GM21576 (cell line): ENCODE measurements at regions not wholly inside any gene's neighbourhood (a gene's known extent, or its start where the extent isn't known, plus 50 kb on each side); places are given as distances from the start of the nearest gene placed in this dataset.
"Not testable (repeated sequence)": the region's sequence is repeated elsewhere in the genome, so short reads cannot be mapped to it uniquely, and the experiment has no call there.

ENCODE experiments used
- ATAC-seq: cut with Tn5 transposase; IDR thresholded peaks from one replicate; pipeline ENCODE4 v1.9.1; 2021; ENCODE audit warnings: mild to moderate bottlenecking, moderate library complexity; ENCODE audit not compliant: unreplicated experiment

DNA sequence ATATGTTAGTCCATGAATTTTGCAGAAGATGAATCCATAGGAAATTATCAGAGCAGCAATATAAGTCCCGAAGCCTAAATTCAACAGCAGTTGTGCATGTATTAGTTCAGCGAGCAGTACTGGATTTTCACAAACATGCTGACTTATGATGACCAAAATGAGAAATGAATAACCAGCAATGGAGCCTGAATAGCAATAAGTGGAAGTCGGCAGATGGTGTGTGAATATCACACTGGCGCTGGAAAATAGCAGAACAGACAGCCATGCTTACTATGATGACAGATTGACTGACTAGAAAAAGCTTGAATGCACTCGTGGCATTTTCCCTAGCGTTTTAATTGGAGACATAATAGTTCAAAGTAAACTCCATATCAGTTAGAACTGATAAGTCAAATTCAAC, 1114.5 kb downstream of the DSC3 start:
- no peak for ATAC-seq

DNA sequence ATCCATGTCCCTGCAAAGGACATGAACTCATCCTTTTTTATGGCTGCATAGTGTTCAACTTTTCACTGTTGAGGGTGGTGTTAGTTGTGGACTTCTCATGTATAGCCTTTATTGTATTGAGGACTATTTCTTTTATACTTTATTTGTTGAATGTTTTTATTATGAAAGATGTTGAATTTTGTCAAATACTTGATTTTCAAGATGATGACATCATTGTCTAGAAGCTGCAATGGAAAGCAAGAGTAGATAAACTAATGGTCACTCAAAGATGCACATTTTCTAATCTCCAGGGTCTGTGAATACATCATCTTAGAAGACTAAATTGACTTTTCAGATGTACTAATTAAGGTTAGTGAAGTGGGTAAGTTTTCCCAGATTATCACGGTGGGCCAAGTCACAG, 1117.0 kb downstream of the DSC3 start:
- no peak for ATAC-seq

DNA sequence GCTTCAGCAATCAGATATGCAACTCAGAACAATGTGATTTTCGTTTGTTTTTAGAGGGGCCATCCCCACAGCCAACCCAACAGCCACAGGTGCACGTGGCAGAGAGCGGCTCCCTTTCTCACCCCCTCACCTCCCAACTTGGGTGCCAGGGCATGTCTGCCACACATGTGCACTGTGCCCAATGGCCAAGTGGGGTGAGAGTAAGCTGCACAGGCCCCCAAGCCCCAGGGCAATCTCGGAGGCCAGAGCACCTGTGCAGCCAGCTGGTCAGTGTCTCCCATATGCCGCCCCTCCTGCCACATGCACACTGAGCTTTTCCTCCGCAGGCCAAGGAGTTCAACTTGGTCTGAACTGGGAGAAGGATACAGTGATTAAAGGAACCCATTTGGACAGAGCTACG, 1130.2 kb downstream of the DSC3 start:
- no peak for ATAC-seq

DNA sequence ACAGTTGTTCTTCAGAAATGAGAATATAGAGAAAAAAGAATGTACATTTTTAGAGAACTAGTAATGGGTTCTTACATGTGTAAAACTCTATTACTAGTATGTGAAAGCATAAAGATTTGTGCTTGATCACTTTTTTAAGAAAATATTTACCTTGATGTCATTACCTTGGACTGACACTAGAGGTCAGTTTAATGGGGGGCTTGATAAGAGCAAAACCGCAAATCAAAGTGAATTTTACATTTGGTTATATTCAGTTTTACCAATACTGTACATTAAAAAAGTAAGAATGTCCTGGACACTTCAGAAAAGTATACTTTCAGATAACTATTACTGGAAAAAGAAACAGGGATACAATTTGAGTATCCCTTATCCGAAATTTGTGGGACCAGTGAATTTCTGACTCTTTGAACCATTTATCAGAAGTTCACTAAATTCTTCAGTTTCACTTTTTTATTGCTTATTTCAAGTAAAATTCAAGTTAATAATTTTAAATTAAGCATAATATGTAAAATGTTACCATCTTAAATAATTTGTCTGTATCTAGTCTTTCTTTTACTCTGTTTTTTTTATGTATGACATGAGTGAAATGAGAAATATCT, 1149.5 kb downstream of the DSC3 start:
- no peak for ATAC-seq

DNA sequence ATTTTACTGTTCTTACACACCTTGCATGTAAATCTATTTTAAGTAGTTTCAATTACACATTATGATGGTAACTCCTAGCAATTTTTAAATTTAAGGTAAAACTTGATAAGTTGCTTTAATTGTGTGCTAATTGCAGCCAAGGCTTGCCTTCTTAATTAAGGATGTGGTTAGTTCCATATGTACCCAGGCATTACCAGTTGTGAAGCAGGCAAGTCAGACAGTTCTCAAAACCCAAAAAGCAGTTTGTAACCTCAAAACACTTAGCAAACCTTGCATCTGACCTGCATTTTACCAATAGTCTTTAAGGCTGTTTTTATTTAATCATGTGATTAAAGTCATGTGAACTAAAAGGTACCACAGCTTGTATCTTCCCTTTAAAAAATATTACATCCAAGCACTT, 1159.4 kb downstream of the DSC3 start:
- no peak for ATAC-seq

DNA sequence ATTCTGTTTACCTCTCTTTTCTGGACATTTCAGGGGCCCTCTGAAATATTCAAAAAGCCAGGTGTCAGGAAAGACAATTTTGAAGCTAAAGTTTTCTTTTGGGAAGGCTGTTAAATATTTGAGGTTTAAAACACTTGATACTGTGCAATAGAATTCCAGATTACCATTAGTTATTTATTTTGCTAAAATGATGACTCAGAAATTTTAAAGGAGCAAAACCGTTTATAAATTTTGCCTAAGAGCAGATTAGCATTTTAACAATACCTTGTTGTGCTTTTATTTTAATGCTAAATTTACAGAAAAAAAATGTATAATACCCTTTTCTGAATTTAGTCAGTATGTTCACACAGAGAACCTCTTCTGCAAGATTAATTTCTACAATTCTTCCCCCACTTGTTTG, 1159.9 kb downstream of the DSC3 start:
- ATAC-seq: no peak

DNA sequence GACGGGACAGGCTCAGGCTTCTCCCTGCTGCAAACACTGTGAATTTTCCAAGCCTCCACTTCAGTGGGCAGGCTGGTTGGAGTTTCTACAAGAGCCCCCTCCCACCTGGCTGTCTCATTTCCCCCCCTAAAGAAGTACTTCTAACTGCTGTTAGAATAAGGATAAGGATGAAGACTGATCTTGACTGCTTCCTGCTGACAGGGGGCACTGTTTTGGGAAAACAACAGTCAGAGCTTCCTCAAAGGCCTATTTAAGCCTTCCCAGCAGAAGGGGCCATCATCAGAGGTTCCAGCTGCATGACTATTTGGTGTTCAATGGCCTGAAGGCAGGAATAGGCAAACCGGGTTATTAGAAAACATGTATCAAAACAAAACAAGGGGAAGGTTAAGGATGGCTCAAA, 1162.8 kb downstream of the DSC3 start:
- ATAC-seq: no peak

DNA sequence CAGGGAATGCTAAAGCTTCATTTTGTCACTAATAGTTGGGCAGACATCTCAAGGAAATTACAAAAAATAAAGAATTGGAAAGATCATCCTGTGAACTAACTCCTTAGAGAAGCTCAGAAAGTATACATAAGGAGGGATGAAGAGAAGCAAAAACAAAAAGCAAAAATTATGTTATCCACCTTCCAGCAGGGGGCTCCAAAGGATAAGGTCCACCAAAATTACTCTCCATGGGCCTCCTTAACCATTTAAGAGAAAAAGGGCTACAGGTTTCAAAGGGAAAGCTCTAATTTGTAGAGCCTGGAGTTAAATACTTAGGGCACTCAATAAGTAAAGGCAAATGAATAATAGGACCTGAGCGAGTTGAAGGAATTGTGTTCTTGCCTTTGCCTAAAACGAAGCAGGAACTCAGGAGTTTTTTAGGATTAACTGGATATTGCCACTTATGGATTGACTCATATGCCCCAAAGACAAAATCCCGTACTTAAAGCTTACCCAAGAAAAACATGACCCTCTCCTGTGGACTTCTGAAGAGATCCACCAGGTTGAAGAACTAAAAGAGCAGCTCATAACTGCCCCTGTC, 1167.9 kb downstream of the DSC3 start:
- ATAC-seq: no peak

DNA sequence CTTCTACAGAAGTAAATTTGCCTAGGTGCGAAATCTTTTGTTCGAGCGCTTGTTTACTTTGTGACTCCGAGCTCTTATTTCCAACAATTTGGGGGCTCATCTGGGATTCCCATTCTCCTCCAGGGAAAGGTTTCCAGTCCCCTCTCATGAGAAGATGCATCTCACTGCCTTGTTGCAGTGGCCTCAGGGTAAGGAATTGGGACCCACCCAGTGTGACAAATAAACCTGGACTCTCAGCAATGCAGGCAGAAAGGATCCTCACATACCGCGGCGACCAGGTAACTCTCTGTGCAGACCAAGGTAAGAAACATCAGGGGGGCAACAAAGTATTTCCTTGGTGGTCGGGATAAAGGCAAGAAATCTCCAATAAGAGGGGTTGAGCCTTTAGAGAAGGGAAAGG, 1169.3 kb downstream of the DSC3 start:
- no peak for ATAC-seq

DNA sequence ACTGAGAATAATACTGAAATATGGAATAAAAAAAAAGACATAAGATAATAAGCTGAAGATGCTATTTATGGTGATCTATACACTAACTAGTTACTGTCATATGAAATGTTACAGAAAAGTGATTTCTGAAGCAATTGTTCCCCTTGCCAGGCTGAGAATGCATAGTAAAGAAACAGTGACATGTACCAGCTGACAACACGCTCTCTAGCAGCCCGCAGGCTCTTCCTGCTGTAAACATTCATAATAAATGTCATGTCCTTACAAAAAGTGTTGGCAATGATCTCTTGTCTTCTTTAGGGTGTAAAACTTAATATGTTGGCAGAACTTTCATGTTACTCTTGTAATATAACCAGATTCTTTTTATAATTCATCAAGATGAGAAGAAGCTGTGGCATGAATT, 1171.3 kb downstream of the DSC3 start:
- ATAC-seq: no peak

DNA sequence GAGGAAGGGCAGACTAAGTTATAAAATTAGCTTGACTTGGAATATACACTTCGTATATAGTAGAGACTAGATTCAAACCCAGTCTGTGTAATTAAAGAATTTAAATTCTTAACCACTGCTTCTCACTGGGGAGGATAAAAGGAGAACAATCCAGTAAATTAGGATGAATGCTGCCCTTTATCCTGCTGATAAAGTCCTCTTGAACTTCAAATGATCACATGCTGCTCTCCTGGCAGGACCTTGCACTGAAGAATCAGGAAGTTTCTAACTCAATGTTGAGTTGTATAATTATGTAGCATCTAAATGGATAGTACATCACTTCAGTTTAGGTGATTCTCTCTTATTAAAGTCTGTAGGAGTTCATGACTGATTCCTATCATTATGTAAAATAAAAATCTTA, 1179.7 kb downstream of the DSC3 start:
- ATAC-seq: no peak

DNA sequence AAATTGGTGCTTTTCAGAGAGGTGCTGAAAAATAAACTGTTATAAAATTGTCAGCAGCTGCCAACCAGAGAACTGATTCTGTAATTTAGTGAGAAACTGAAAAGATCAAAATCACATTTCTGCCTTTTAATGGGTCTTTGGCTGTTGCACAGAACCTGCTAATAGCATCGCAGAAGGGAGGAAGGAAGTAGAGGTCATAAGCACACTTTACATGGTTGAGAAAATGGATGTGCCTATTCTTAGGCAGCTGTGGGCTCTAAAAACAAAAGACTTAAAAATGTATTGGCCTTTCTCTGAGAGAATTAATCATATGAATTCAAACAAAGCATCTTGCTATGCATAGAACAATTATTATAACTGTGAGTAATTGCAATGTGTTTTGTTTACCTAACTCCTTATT, 1186.9 kb downstream of the DSC3 start:
- ATAC-seq: no peak

DNA sequence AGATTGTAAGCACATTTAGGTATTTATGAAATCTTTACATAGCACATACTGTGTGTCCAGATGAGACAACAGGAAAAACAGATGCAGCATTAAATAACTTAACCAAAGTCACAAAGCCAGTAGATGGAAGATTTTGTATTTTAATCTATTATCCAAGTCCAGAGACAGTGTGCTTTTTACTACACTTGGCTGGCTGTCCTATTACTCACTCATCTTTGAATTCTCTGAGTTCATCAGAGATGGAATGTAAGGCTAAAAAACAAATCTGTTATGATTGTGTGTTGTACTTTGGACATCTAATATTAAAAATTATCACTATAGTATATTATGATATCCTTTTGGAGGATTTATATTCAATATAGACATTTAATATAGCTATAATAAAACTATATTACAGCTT, 1189.4 kb downstream of the DSC3 start:
- ATAC-seq: no peak

DNA sequence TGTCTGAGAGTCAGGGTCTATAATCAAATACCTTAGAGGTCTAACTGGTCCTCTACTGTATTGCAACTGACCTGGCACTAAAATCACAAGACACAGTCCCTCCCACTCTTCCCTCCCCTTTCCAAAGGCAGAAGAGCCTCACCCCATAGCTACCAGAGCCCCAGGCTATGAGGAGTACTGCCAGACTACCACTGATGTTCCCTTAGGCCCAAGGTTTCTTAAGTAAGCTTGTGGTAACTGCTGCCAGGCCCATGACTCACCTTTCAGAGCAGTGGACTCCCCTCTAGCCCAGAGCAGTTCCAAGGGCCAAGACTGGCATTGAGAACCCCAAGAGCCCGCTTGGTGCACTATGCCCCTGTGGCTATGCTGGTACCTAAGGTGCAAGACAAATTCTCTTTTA, 1193.4 kb downstream of the DSC3 start:
- no peak for ATAC-seq

DNA sequence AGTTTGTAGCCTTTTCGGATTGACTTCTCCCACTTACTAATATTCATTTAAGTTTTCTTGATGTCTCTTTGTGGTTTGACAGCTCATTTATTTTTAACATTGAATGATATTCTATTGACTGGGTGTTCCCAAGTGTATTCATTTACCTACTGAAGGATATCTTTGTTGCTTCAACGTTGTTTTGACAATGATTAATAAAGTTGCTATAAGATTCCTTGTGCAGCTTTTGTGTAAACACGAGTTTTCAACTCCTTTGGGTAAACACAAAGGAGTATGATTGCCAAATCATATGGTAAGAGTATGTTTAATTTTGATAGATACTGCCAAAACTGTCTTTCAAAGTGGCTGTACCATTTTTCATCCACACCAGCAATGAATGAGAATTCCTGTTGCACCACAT, 1200.9 kb downstream of the DSC3 start:
- ATAC-seq: no peak

DNA sequence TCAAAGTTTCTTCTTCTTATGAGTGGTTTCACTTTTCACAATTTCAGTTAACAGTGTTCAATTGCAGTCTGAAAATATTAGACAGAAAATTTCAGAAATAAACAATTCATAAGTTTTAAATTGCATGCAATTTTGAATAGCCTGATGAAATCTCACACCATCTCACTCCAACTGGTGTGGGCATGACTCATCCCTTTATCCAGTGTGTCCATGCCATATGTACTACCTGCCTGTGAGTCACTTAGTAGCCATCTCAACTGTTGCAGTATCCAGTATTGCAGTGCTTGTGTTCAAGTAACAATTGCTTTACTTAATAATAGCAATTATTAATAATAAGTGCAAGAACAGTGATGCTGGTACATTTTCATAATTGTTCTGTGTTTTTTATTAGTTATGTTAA, 1202.5 kb downstream of the DSC3 start:
- no peak for ATAC-seq

DNA sequence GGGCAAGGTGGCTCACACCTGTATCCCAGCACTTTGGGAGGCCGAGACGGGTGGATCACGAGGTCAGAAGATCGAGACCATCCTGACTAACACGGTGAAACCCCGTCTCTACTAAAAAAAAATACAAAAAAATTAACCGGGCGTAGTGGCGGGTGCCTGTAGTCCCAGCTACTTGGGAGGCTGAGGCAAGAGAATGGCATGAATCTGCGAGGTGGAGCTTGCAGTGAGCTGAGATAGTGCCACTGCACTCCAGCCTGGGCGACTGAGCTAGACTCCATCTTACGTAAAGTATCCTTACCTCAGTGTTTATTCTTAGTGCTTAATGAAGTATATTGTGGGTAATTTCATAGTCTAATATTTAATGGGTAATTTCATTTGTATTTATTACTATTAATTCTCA, 1203.6 kb downstream of the DSC3 start:
- ATAC-seq: not testable (repeated sequence)

DNA sequence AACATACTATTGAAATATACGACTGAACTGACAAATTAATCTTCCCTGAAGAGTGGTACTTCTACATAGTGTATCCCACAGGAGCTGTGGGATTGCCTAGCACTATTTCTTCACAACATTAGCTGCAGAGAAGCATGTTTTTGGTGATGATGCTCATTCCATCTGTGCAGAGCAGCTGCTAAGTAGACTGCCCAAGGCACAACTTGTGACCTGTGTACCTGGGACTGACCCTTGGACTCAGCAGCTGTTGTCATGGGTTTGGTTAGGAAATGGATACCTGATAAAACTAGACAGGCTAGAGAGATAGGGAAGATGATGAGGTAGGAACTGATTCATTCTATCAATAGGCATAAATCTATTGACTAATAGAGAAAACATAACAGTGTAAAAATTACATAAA, 1204.0 kb downstream of the DSC3 start:
- no peak for ATAC-seq

DNA sequence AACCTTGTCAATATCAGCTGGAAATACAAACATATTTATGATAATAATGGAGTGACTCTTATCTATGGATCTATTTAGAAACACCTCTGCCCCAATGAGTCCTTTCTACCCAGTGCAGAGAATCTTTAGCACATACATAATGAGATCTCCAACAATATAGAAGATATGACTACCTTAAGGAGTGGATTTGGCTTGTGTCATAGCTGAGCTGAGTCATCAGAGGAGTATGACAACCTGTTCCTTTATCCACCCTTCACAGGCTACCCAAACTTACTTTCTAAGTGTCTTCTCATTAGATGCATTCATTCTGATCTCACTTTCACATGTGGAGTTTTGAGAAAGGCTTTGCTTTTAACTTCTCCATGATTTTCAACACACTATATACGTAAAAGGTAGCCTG, 1218.9 kb downstream of the DSC3 start:
- ATAC-seq: no peak

DNA sequence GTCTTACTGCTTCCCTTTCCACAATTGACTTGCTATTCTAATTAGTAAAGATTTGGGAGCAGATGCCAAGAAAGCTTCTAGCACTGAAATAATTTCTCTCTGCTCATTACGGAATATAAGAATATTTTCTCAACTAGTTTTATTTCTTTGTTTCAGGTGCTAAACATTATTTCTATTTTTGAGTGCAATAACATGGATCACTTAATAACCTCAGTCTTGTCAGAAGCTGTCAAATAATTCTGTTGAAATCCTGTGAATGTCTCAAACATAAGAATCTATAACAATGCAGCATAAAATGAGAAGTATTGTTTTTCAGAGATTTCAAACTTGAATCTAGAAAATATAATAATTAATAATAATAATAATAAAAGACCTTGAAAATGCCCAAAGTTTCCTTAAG, 1221.0 kb downstream of the DSC3 start:
- ATAC-seq: no peak

DNA sequence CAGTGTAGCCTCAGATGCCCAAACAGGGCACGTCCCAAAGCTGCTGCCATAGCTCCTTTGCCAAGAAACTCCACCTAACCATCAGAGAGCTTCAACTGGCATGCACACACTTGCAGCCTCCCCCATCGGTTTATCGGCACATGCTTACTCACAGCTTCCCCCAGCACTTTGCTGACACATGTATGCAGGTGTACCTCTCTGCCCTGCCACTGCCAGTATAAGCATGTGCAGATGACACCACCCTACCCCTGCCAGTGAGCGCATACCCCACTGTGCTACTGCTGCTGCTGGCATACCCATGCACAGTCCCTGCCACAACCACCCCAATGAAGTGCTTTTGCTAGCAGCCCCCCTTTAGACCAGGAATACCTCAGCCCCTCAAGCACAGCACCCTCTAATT, 1231.0 kb downstream of the DSC3 start:
- no peak for ATAC-seq

DNA sequence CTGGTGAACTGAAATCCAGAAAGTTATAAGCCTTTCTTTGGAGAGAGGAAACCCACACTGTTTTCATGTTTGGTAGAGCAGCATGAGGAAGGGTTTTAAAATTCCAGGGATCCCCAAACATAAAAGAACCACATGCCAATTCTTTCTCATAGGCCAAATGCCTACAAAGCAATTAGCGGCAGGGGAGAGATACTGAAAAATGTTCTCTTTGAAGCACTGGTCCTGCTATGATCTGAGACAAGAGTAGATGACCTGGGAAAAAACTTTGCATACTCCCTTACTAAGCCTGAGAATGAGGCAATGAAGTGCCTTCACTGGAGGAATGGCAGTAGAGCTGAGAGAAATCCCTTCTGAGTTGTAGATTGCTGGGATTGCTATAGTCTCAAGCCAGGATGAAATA, 1261.7 kb downstream of the DSC3 start:
- ATAC-seq: no peak

DNA sequence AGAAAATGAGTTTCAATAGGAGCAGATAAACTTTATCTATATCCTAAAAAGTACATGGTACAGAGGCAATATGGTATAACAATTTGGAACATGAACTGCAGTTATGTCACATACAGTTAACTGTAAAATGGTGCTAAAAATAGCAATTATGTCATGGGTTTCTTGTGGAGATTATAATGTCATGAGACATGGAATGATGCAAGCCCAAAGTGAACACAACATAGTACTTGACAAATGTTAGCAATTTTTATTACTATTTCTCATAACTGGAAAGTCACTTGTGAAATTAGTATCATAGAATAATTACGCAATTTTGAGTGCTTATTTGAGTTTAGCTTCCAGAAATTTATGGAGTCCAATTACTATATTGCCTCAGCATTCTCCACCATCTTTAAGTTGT, 1263.4 kb downstream of the DSC3 start:
- ATAC-seq: no peak
